ENCODE measurements at regions not wholly inside any gene's neighbourhood (a gene's known extent, or its start where the extent isn't known, plus 50 kb on each side); places are given as distances from the start of the nearest gene placed in this dataset.

DNA sequence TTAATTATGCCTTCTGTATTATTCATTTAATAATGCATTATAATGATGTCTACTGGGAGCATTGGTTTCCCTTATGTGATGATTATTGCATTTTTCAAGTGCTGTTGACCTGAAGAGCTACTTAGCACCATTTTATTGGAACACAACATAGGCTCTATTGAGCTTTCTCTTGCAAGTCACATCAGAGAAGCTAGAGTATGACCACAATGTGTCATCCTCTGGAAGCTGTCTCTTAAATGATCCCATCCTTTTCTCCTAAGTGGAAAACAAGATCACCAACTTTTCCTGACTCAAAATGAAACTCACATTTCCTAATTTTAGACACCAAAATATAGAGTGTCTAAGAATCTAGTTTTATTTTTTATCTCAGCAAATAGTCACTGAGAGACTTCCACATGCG is 1451.9 kb downstream of the PCDH7 start:
- no peak for TF ChIP-seq CTCF (conservative IDR thresholded peaks at IDR 0.05; ENCODE audit: low read length)
- no peak for TF ChIP-seq EZH2phosphoT487 (IDR thresholded peaks at IDR 0.05; ENCODE audit: borderline replicate concordance, low read depth, low read length)
- Histone ChIP-seq H3K9me2 (ENCODE audit: insufficient read depth, low read length) (no peaks in the 10 kb centered on the region), H2AFZ (ENCODE audit: low read length) (no peak overlapping the region), H3K36me3 (ENCODE audit: insufficient read depth, low read length) (no peaks in the 10 kb centered on the region), H4K20me1 (ENCODE audit: insufficient read depth, low read length) (no peaks in the 10 kb centered on the region), H3K9me3 (ENCODE audit: low read length) (no peaks in the 10 kb centered on the region), H3K27ac (ENCODE audit: low read depth, low read length, poor library complexity, severe bottlenecking) (no peak overlapping the region), H3K4me3 (ENCODE audit: low read depth, low read length, poor library complexity, severe bottlenecking) (no peak overlapping the region), H3K4me2 (ENCODE audit: low read length) (no peak overlapping the region), H3K79me2 (ENCODE audit: insufficient read depth, low read depth, low read length) (no peaks in the 10 kb centered on the region), H3K4me1 (ENCODE audit: insufficient read depth, low read length, poor library complexity, severe bottlenecking) (no peaks in the 10 kb centered on the region)
- ChIA-PET POLR2A (interaction anchor here (0.6 kb wide), 1 partner anchor 68 kb away, joined by 3 read pairs; no protein-coding TSS in a partner anchor), CTCF (ENCODE audit: unreplicated experiment) (no interaction called here)
- DNase-seq (ENCODE audit: low spot score): no peak
- intact Hi-C loops (cut with micrococcal nuclease; ENCODE audit: unreplicated experiment): no loop called here
- no TSS peak for BruUV-seq (replicated peaks)

DNA sequence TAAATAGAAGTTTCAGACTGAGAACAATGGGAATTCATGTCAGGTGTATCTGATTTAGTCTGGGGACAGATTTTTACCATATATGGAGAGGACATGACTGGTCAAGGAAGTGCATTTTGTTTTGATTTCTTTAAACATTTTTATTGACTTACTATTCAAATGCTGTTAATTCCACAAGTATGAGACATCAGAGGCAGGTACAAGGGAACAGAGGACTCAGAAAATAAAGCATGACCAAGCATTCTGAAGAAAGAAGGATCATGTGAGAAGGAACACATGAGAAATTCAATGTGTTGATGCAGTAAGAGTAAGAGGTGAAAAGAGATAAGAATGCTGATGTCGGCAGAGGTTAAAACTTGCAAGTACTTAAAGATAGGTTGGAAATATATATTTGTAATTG is 1452.6 kb downstream of the PCDH7 start:
- H3K9me2 ChIP-seq (ENCODE audit: insufficient read depth, low read length): no peaks in the 10 kb centered on the region
- no TSS peak for BruUV-seq (replicated peaks)
- no peaks in the 10 kb centered on the region for H3K4me1 ChIP-seq (ENCODE audit: insufficient read depth, low read length, poor library complexity, severe bottlenecking)
- CTCF ChIA-PET (ENCODE audit: unreplicated experiment): no interaction called here
- H3K9me3 ChIP-seq (ENCODE audit: low read length): no peaks in the 10 kb centered on the region
- no peak for TF ChIP-seq EZH2phosphoT487 (IDR thresholded peaks at IDR 0.05; ENCODE audit: borderline replicate concordance, low read depth, low read length)
- no peak for TF ChIP-seq CTCF (conservative IDR thresholded peaks at IDR 0.05; ENCODE audit: low read length)
- POLR2A ChIA-PET: no interaction called here
- no peaks in the 10 kb centered on the region for H3K79me2 ChIP-seq (ENCODE audit: insufficient read depth, low read depth, low read length)
- DNase-seq (ENCODE audit: low spot score): no peak
- H3K4me2 ChIP-seq (ENCODE audit: low read length): no peak overlapping the region
- H3K27ac ChIP-seq (ENCODE audit: low read depth, low read length, poor library complexity, severe bottlenecking): no peak overlapping the region
- no peaks in the 10 kb centered on the region for H4K20me1 ChIP-seq (ENCODE audit: insufficient read depth, low read length)
- no peaks in the 10 kb centered on the region for H3K36me3 ChIP-seq (ENCODE audit: insufficient read depth, low read length)
- no peak overlapping the region for H2AFZ ChIP-seq (ENCODE audit: low read length)
- intact Hi-C loops (cut with micrococcal nuclease; ENCODE audit: unreplicated experiment): no loop called here
- no peak overlapping the region for H3K4me3 ChIP-seq (ENCODE audit: low read depth, low read length, poor library complexity, severe bottlenecking)

DNA sequence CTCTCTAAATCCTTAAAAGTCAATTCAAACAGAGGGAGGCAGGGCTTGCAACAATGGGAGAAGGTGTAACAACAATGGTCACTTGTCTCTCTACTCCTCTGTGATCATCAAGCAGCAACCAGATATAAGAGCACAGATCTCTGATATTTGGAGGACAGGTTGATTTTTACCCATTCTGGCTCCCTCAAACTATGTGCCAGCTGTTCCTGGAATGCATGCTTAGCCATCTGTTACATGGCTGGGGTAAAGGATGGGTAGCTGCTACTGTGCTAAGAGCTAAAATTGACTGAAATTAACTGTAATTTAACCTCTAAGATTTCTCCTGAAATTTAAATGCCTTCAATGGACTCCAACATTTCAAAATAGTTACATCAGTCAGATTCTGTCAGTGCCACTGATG is 1459.9 kb downstream of the PCDH7 start:
- Histone ChIP-seq H4K20me1 (ENCODE audit: insufficient read depth, low read length) (no peaks in the 10 kb centered on the region), H3K79me2 (ENCODE audit: insufficient read depth, low read depth, low read length) (no peaks in the 10 kb centered on the region), H2AFZ (ENCODE audit: low read length) (no peak overlapping the region), H3K4me1 (ENCODE audit: insufficient read depth, low read length, poor library complexity, severe bottlenecking) (no peaks in the 10 kb centered on the region), H3K9me2 (ENCODE audit: insufficient read depth, low read length) (no peaks in the 10 kb centered on the region), H3K9me3 (ENCODE audit: low read length) (no peaks in the 10 kb centered on the region), H3K27ac (ENCODE audit: low read depth, low read length, poor library complexity, severe bottlenecking) (no peak overlapping the region), H3K36me3 (ENCODE audit: insufficient read depth, low read length) (no peaks in the 10 kb centered on the region), H3K4me2 (ENCODE audit: low read length) (no peak overlapping the region), H3K4me3 (ENCODE audit: low read depth, low read length, poor library complexity, severe bottlenecking) (no peak overlapping the region)
- TF ChIP-seq CTCF (conservative IDR thresholded peaks at IDR 0.05; ENCODE audit: low read length) (no peak), EZH2phosphoT487 (IDR thresholded peaks at IDR 0.05; ENCODE audit: borderline replicate concordance, low read depth, low read length) (no peak)
- BruUV-seq (replicated peaks): no TSS peak
- POLR2A ChIA-PET: interaction anchor here (0.6 kb wide), 1 partner anchor 56 kb away, joined by 3 read pairs; no protein-coding TSS in a partner anchor
- intact Hi-C loops (cut with micrococcal nuclease; ENCODE audit: unreplicated experiment): no loop called here
- CTCF ChIA-PET (ENCODE audit: unreplicated experiment): no interaction called here
- DNase-seq (ENCODE audit: low spot score): no peak
